ACC112 (cell line): ENCODE measurements at regions not wholly inside any gene's neighbourhood (a gene's known extent, or its start where the extent isn't known, plus 50 kb on each side); places are given as distances from the start of the nearest gene placed in this dataset.
"Not testable (repeated sequence)": the region's sequence is repeated elsewhere in the genome, so short reads cannot be mapped to it uniquely, and the experiment has no call there.

Source experiments
- H2AFZ ChIP-seq: fragments of 200-600 bp; sonication (generic); one replicate; pipeline ENCODE4 v1.6.0; 2017; ENCODE audit warnings: antibody characterized with exemption, low read length; ENCODE audit not compliant: unreplicated experiment
- H3K27ac ChIP-seq: fragments of 200-600 bp; sonication (generic); 2 replicates; pipeline ENCODE4 v1.5.1; 2014; ENCODE audit warnings: low read depth, mild to moderate bottlenecking, antibody characterized with exemption, low read length, moderate library complexity
- H3K27me3 ChIP-seq: fragments of 200-600 bp; sonication (generic); 2 replicates; pipeline ENCODE4 v1.6.1; 2014; ENCODE audit warnings: mild to moderate bottlenecking, antibody characterized with exemption, low read length, moderate library complexity, mixed read lengths; ENCODE audit not compliant: insufficient read depth
- H3K36me3 ChIP-seq: fragments of 200-600 bp; sonication (generic); 2 replicates; pipeline ENCODE4 v1.6.1; 2016; ENCODE audit warnings: mild to moderate bottlenecking, antibody characterized with exemption, low read length, moderate library complexity, mixed read lengths; ENCODE audit not compliant: insufficient read depth
- H3K4me1 ChIP-seq: fragments of 200-600 bp; sonication (generic); one replicate; pipeline ENCODE4 v1.6.1; 2016; ENCODE audit warnings: low read length, mixed read lengths; ENCODE audit not compliant: insufficient read depth, unreplicated experiment, control insufficient read depth
- H3K4me3 ChIP-seq: fragments of 200-600 bp; sonication (generic); 2 replicates; pipeline ENCODE4 v1.5.1; 2014; ENCODE audit warnings: mild to moderate bottlenecking, low read depth, low read length
- H3K79me2 ChIP-seq: fragments of 200-600 bp; sonication (generic); one replicate; pipeline ENCODE4 v1.6.0; 2016; ENCODE audit warnings: low read length; ENCODE audit not compliant: control insufficient read depth, unreplicated experiment, insufficient read depth

DNA sequence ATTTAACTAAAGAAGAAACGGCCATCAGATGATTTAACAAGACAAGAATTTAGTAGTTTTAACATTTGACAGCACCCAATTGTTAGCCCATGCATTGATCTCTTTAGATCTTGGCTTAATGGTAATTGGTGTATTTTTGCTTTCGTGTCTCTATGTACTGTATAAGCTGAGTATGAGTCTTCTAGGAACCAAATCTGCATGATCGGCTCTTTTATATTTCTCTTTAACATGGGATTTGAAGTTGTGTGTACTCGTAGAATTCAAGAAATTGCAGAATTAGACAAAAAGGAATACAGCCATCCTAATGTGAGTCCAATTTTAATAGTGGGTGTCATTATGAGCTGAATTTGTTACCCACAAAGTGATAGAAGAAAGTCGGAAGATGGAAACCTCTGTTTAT is 438.9 kb upstream of the WWC1 start:
- H3K27me3 ChIP-seq: no peaks in the 10 kb centered on the region
- H3K27ac ChIP-seq: no peak overlapping the region

DNA sequence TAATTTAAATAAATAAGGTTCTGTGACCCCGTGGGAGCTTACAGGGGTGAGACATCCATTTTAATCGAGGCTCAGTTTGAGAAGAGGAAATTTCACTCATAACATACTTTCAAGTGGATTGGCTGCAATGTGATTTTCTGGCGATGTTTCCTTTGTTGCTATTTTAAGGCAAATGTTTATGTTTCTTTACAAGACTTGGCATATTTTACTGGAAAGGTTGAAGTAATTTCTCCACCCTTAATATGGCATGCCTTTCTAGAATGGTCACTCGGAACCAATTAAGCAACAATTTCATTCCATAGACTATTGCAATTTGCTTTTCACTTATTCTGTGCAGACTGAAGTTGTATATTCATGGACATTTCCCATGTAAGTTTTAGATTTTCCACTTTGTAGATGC is 438.0 kb upstream of the WWC1 start:
- Histone ChIP-seq H2AFZ (no peak overlapping the region), H3K4me1 (no peaks in the 10 kb centered on the region), H3K4me3 (no peak overlapping the region), H3K27ac (no peak overlapping the region), H3K27me3 (no peaks in the 10 kb centered on the region), H3K36me3 (no peaks in the 10 kb centered on the region), H3K79me2 (no peaks in the 10 kb centered on the region)

More for the DNA sequence above, 438.9 kb upstream of the WWC1 start:
- Histone ChIP-seq H3K4me3 (no peak overlapping the region), H3K4me1 (no peaks in the 10 kb centered on the region), H3K36me3 (no peaks in the 10 kb centered on the region), H3K79me2 (no peaks in the 10 kb centered on the region), H2AFZ (no peak overlapping the region)

DNA sequence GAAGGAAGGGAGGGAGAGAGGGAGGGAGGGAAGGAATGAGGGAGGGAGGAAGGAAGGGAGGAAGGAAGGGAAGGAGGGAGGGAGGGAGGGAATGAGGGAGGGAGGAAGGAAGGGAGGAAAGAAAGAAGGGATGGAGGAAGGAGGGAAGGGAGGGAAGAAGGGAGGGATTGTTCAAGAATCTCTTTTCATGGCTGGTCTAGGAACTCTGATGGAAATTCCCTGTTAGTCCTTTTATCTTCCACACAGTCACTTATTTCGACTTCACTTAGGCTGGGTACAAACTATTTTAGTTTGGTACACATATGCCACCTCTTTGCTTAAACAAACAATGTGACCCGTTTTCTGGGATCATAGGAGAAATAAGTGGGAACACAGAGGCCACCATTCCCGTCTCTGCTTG is 435.6 kb upstream of the WWC1 start:
- H3K27ac ChIP-seq: no peak overlapping the region
- no peaks in the 10 kb centered on the region for H3K27me3 ChIP-seq
- no peak overlapping the region for H3K4me3 ChIP-seq
- no peaks in the 10 kb centered on the region for H3K79me2 ChIP-seq
- H2AFZ ChIP-seq: no peak overlapping the region
- H3K4me1 ChIP-seq: no peaks in the 10 kb centered on the region
- no peaks in the 10 kb centered on the region for H3K36me3 ChIP-seq

DNA sequence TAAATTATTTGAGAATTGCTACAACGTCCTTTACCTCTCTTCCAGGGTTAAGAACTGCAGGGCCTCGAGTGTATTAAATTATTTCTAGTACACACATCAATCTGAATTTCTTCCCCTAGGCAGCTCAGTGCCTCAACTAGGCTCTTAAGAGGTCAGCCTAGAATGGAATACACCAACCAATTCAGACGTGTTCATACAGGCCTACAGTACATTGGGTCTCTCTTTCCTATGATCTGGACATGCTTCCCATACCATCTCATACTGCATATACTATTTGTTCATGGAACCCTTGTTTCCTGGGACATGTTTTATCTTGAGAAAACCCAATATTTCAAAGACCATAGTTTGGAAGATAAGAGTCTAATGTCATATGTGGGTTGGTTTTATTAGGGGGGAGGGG is 434.1 kb upstream of the WWC1 start:
- no peaks in the 10 kb centered on the region for H3K27me3 ChIP-seq
- H3K4me1 ChIP-seq: no peaks in the 10 kb centered on the region

DNA sequence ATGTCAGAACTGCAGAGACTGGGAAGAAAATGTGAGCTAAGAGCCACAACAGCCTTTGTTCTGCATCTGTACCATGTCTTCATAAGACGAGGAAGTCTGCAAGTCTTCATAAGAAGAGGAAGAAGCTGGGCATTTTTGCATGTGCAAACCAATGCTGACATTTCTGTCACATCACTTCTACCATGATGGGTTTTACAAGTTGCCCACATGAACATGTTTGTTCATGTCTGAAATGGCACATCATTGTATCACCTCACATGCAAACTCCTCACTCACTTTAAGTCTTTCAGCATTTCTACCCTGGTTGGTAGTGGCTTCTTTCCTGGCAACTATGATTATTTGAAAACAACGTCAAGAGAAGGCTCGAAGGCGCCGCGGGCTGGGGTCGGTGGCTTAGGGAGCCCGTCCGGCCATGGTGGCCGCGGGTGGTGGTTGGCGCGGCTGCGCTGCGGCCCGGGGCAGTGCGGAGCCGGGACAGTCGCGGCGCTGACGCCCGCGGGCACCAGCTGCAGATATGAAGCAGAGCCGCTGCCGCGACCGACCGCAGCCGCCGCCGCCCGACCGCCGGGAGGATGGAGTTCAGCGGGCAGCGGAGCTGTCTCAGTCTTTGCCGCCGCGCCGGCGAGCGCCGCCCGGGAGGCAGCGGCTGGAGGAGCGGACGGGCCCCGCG is 433.1 kb upstream of the WWC1 start:
- not testable (repeated sequence) for H3K79me2 ChIP-seq, H3K27me3 ChIP-seq, H3K27ac ChIP-seq, H2AFZ ChIP-seq, H3K4me3 ChIP-seq, H3K4me1 ChIP-seq, H3K36me3 ChIP-seq

More for the DNA sequence above, 434.1 kb upstream of the WWC1 start:
- no peak overlapping the region for H3K27ac ChIP-seq
- H3K79me2 ChIP-seq: no peaks in the 10 kb centered on the region
- H2AFZ ChIP-seq: no peak overlapping the region
- no peak overlapping the region for H3K4me3 ChIP-seq
- no peaks in the 10 kb centered on the region for H3K36me3 ChIP-seq

DNA sequence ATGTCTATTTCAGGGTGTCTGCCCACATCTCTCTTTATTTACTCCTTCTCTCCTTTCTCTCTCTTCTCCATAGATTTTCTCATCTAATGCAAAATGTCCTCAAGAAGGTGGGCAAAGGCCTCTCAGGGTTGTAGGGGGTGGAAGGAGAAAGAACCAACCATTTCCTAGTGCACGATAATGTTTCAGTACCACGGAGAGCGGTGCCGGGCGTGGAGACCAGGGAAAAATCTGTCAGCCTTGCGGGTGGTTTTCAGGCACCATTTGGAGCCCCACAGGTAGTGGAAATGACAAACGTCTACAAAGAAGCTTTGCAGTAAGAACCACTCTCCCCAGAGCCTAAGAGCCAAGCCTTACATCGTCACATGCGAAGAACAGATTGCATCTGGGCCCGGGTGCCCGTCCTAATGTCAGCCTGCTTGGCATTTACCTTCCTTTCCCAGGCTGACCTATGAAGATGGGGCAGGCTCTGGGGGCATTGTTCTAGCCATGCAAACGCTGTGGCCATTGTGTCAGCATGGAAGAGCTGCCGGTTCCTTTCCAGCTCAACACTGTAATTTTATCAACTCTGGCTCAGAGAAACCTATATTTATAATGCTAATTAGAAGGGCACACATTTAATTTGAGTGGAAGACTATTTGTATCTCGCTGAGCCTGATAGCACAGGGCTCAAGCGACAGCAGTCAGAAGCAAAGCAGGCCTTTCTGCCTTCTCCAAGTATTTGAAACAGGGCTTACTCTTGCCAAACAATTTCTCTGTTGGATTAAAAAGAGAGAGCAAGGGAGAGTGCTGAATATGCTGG is 430.1 kb upstream of the WWC1 start:
- Histone ChIP-seq H3K36me3 (no peaks in the 10 kb centered on the region), H2AFZ (no peak overlapping the region)

DNA sequence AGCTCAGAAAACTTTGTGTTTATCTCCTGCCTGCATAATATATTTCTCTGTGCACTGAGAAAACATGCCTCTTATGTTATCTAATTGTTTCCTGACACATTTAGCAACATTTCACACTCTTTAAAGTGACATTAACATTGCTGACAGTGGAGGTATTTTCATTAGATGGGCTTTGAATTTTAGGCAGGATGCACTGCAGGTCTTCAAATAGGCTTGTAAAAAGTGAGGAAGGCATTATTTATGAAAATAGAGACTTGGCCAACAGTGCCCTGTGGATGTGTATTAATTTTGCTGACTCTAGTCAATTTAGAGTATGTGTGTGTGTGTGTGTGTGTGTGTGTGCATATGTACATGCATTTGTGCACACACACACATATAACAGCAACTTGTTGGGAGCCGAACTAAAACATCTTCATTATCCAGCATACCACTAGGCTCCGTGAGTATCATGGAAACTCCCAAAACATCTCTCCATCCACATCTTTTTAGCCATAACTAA is 429.5 kb upstream of the WWC1 start:
- H3K79me2 ChIP-seq: no peaks in the 10 kb centered on the region
- H3K36me3 ChIP-seq: no peaks in the 10 kb centered on the region
- H3K4me3 ChIP-seq: no peak overlapping the region
- no peak overlapping the region for H3K27ac ChIP-seq
- no peaks in the 10 kb centered on the region for H3K27me3 ChIP-seq
- no peaks in the 10 kb centered on the region for H3K4me1 ChIP-seq
- H2AFZ ChIP-seq: no peak overlapping the region

More for the DNA sequence above, 430.1 kb upstream of the WWC1 start:
- no peaks in the 10 kb centered on the region for H3K79me2 ChIP-seq
- H3K4me1 ChIP-seq: no peaks in the 10 kb centered on the region
- H3K27me3 ChIP-seq: no peaks in the 10 kb centered on the region
- no peak overlapping the region for H3K4me3 ChIP-seq
- H3K27ac ChIP-seq: no peak overlapping the region

DNA sequence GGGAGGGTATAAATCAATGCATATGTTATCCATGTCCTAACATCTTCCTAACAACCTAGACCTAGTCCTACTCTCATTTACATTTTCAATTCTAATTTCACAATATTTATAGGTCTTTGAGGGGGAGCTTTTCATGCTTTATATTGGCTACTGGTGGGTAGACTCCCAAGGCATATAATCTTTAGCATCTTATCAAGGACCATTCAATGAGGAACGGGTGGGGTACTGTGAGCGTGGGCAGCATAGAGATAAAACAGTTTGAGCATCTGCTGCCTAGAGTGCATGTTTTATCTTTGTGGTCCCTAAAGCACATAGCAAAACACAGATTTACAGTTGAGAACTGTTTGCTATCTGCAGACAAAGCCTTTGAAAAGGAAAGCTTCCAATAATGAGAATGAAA is 427.6 kb upstream of the WWC1 start:
- Histone ChIP-seq H3K4me3 (no peak overlapping the region), H3K27me3 (no peaks in the 10 kb centered on the region), H3K79me2 (no peaks in the 10 kb centered on the region), H3K36me3 (no peaks in the 10 kb centered on the region), H3K27ac (no peak overlapping the region), H2AFZ (no peak overlapping the region), H3K4me1 (no peaks in the 10 kb centered on the region)

DNA sequence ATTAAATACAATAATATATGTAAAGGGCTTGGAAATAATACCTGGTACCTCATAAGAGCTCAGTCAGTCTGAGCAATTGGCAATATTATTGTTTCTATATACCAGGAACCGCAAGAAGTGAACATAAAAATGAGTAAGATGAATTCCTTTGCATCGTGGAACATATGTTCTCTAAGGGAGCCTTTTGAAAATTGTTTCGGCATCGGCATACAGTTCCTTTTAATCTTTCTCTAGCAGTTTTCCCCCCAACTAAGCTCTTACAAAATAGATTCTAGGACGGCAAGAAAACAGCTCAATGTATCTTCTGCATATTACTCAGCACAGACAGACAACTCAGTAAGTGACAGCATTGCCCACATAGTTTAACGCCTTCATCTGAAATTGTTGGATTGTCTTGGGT is 426.6 kb upstream of the WWC1 start:
- no peak overlapping the region for H3K4me3 ChIP-seq
- H3K27me3 ChIP-seq: no peaks in the 10 kb centered on the region
- H3K4me1 ChIP-seq: no peaks in the 10 kb centered on the region
- no peak overlapping the region for H3K27ac ChIP-seq
- no peak overlapping the region for H2AFZ ChIP-seq
- no peaks in the 10 kb centered on the region for H3K36me3 ChIP-seq
- no peaks in the 10 kb centered on the region for H3K79me2 ChIP-seq

DNA sequence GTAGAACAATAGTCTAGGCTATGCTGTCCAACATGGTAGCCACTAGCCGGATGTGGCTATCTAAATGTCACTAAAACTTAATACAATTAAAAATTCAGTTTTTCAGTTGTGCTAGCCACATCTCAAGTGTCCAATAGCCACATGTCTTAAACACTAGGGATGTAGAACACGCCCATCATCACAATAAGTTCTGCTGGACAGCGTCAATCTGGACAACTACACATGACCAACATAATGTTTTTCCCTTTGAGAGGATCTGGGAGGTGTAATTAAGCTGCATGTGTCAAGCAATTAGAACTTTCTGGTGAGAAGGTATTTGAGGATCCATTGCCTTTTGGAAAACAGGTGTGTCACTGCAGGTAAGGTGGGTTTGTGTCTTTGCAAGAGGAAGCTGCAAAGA is 424.6 kb upstream of the WWC1 start:
- Histone ChIP-seq H3K36me3 (no peaks in the 10 kb centered on the region), H3K4me3 (no peak overlapping the region), H3K27ac (no peak overlapping the region), H2AFZ (no peak overlapping the region), H3K4me1 (no peaks in the 10 kb centered on the region), H3K79me2 (no peaks in the 10 kb centered on the region), H3K27me3 (no peaks in the 10 kb centered on the region)

DNA sequence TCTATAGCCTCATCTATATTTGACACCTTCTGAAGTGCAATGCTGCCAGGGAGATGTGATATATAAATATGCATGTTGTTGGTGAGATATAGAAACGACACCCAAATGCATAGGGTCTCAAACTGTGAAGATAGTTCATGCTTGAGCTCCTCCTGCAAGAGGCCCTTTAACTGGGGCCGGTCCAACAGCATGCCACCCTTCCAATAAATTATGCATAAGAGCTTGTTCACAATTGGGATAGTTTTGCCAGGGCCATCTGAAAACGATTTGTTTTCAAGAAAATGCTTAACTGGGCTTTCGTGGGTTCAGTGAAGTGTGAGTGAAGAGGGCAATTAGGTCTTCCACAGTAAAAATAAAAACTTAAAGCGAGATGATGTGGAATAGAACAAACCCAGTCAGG is 424.2 kb upstream of the WWC1 start:
- no peak overlapping the region for H2AFZ ChIP-seq
- H3K27me3 ChIP-seq: no peaks in the 10 kb centered on the region
- no peaks in the 10 kb centered on the region for H3K4me1 ChIP-seq
- H3K79me2 ChIP-seq: no peaks in the 10 kb centered on the region
- no peak overlapping the region for H3K4me3 ChIP-seq
- no peaks in the 10 kb centered on the region for H3K36me3 ChIP-seq
- H3K27ac ChIP-seq: no peak overlapping the region
